ENCODE measurements at regions not wholly inside any gene's neighbourhood (a gene's known extent, or its start where the extent isn't known, plus 50 kb on each side); places are given as distances from the start of the nearest gene placed in this dataset.

- Histone ChIP-seq H3K4me1 (no peaks in the 10 kb centered on the region), H3K36me3 (no peaks in the 10 kb centered on the region), H3K4me3 (no peak overlapping the region), H3K27me3 (no peaks in the 10 kb centered on the region), H3K9me3 (no peaks in the 10 kb centered on the region), H3K27ac (no peak overlapping the region)
- TF ChIP-seq CTCF (IDR thresholded peaks at IDR 0.05) (no peak), POLR2A (IDR thresholded peaks at IDR 0.05) (no peak), POLR2AphosphoS5 (IDR thresholded peaks at IDR 0.05) (no peak), EP300 (IDR thresholded peaks at IDR 0.05) (no peak)
- 57 to 74% methylated on average over 2 of the region's 2 CpGs for WGBS, 2 donors
- no peak for DNase-seq
- intact Hi-C loops (cut with DNase I), result no loop called here
Measured at GRCh38 chr18:45173327-45173726, 441.9 kb upstream of the SLC14A2 start.

- H3K27me3 ChIP-seq, result no peaks in the 10 kb centered on the region
- no peak for DNase-seq
- no peaks in the 10 kb centered on the region for H3K9me3 ChIP-seq
- 24 to 60% methylated on average over 2 of the region's 2 CpGs for WGBS, 2 donors
- intact Hi-C loops (cut with DNase I), result no loop called here
- no peak overlapping the region for H3K27ac ChIP-seq
- no peak for TF ChIP-seq EP300 (IDR thresholded peaks at IDR 0.05)
- no peak for TF ChIP-seq POLR2A (IDR thresholded peaks at IDR 0.05)
- no peak for TF ChIP-seq POLR2AphosphoS5 (IDR thresholded peaks at IDR 0.05)
- TF ChIP-seq CTCF (IDR thresholded peaks at IDR 0.05), result no peak
- H3K4me3 ChIP-seq, result no peak overlapping the region
- H3K36me3 ChIP-seq, result no peaks in the 10 kb centered on the region
- no peaks in the 10 kb centered on the region for H3K4me1 ChIP-seq
Measured at GRCh38 chr18:45173799-45174519, 441.3 kb upstream of the SLC14A2 start.

GRCh38 chr18:45174629-45175136 lies 440.6 kb upstream of the SLC14A2 start:
- Histone ChIP-seq H3K36me3 (no peaks in the 10 kb centered on the region), H3K27me3 (no peaks in the 10 kb centered on the region), H3K4me1 (no peaks in the 10 kb centered on the region), H3K9me3 (no peaks in the 10 kb centered on the region), H3K4me3 (no peak overlapping the region), H3K27ac (no peak overlapping the region)
- 42 to 82% methylated on average over 3 of the region's 3 CpGs for WGBS, 2 donors
- DNase-seq, result no peak
- TF ChIP-seq EP300 (IDR thresholded peaks at IDR 0.05), result no peak
- TF ChIP-seq POLR2A (IDR thresholded peaks at IDR 0.05), result no peak
- no peak for TF ChIP-seq POLR2AphosphoS5 (IDR thresholded peaks at IDR 0.05)
- TF ChIP-seq CTCF (IDR thresholded peaks at IDR 0.05), result no peak
- intact Hi-C loops (cut with DNase I), result no loop called here

GRCh38 chr18:45175511-45175910 lies 439.8 kb upstream of the SLC14A2 start:
- no peaks in the 10 kb centered on the region for H3K9me3 ChIP-seq
- 83 to 96% methylated on average over 2 of the region's 2 CpGs for WGBS, 2 donors
- TF ChIP-seq CTCF (IDR thresholded peaks at IDR 0.05), result no peak
- no peak for TF ChIP-seq POLR2AphosphoS5 (IDR thresholded peaks at IDR 0.05)
- TF ChIP-seq POLR2A (IDR thresholded peaks at IDR 0.05), result no peak
- no peak for TF ChIP-seq EP300 (IDR thresholded peaks at IDR 0.05)
- H3K4me1 ChIP-seq, result no peaks in the 10 kb centered on the region
- intact Hi-C loops (cut with DNase I), result no loop called here
- H3K4me3 ChIP-seq, result no peak overlapping the region
- H3K36me3 ChIP-seq, result no peaks in the 10 kb centered on the region
- H3K27me3 ChIP-seq, result no peaks in the 10 kb centered on the region
- no peak for DNase-seq
- no peak overlapping the region for H3K27ac ChIP-seq

- DNase-seq, result no peak
- Histone ChIP-seq H3K4me1 (no peaks in the 10 kb centered on the region), H3K9me3 (no peaks in the 10 kb centered on the region), H3K27ac (no peak overlapping the region), H3K4me3 (no peak overlapping the region), H3K36me3 (no peaks in the 10 kb centered on the region), H3K27me3 (no peaks in the 10 kb centered on the region)
- intact Hi-C loops (cut with DNase I), result no loop called here
- TF ChIP-seq CTCF (IDR thresholded peaks at IDR 0.05) (no peak), POLR2AphosphoS5 (IDR thresholded peaks at IDR 0.05) (no peak), POLR2A (IDR thresholded peaks at IDR 0.05) (no peak)
- 85 to 87% methylated on average over 3 of the region's 3 CpGs for WGBS, 2 donors
Measured at GRCh38 chr18:45186832-45187231, 428.4 kb upstream of the SLC14A2 start.
